NCI-H748 (cell line): ENCODE measurements at regions not wholly inside any gene's neighbourhood (a gene's known extent, or its start where the extent isn't known, plus 50 kb on each side); places are given as distances from the start of the nearest gene placed in this dataset.
"Not testable (repeated sequence)": the region's sequence is repeated elsewhere in the genome, so short reads cannot be mapped to it uniquely, and the experiment has no call there.

ENCODE experiments used
- DNase-seq: peaks from one replicate; lab custom pipeline; 2025; ENCODE audit not compliant: unreplicated experiment; lab: John Stamatoyannopoulos, UW

- DNase-seq: not testable (repeated sequence)
These were observed 285.3 kb upstream of the DPP6 start for GRCh38 chr7:153766926-153767325.

GRCh38 chr7:153772966-153773365 is 279.2 kb upstream of the DPP6 start:
- DNase-seq: no peak

GRCh38 chr7:153776940-153777339 is 275.3 kb upstream of the DPP6 start:
- DNase-seq: not testable (repeated sequence)

- DNase-seq: not testable (repeated sequence)
These were observed 254.8 kb upstream of the DPP6 start for GRCh38 chr7:153797363-153797762.

GRCh38 chr7:153808117-153808516 is 244.1 kb upstream of the DPP6 start:
- DNase-seq: no peak

- no peak for DNase-seq
These were observed 222.7 kb upstream of the DPP6 start for GRCh38 chr7:153829525-153829924.

- no peak for DNase-seq
These were observed 220.0 kb upstream of the DPP6 start for GRCh38 chr7:153832160-153832559.

GRCh38 chr7:153835103-153835502 is 217.1 kb upstream of the DPP6 start:
- DNase-seq: no peak

- DNase-seq: no peak
These were observed 216.4 kb upstream of the DPP6 start for GRCh38 chr7:153835712-153836265.

- no peak for DNase-seq
These were observed 213.6 kb upstream of the DPP6 start for GRCh38 chr7:153838591-153838990.

GRCh38 chr7:153840861-153841260 is 211.3 kb upstream of the DPP6 start:
- no peak for DNase-seq

- DNase-seq: no peak
These were observed 204.4 kb upstream of the DPP6 start for GRCh38 chr7:153847828-153848227.

GRCh38 chr7:153852261-153852660 is 199.9 kb upstream of the DPP6 start:
- DNase-seq: no peak

- DNase-seq: no peak
These were observed 193.8 kb upstream of the DPP6 start for GRCh38 chr7:153858355-153858754.

GRCh38 chr7:153859239-153859638 is 193.0 kb upstream of the DPP6 start:
- no peak for DNase-seq

GRCh38 chr7:153886506-153887441 is 165.4 kb upstream of the DPP6 start:
- peak; percentile 82 for DNase-seq

- DNase-seq: no peak
These were observed 164.2 kb upstream of the DPP6 start for GRCh38 chr7:153887749-153888569.

GRCh38 chr7:153891990-153892389 is 160.2 kb upstream of the DPP6 start:
- DNase-seq: no peak

- no peak for DNase-seq
These were observed 149.3 kb upstream of the DPP6 start for GRCh38 chr7:153902862-153903261.

GRCh38 chr7:153912211-153912610 is 140.0 kb upstream of the DPP6 start:
- no peak for DNase-seq

GRCh38 chr7:153920126-153920525 is 132.1 kb upstream of the DPP6 start:
- no peak for DNase-seq

GRCh38 chr7:153920897-153921296 is 131.3 kb upstream of the DPP6 start:
- no peak for DNase-seq
